ENCODE measurements at regions not wholly inside any gene's neighbourhood (a gene's known extent, or its start where the extent isn't known, plus 50 kb on each side); places are given as distances from the start of the nearest gene placed in this dataset.

GRCh38 chr5:74521401-74521800 lies 119.1 kb downstream of the ENC1 start:
- no peak overlapping the region for H3K27ac Mint-ChIP-seq
- peaks cover 10% of the 10 kb centered on the region for H3K4me1 Mint-ChIP-seq
- TF ChIP-seq CTCF (conservative IDR thresholded peaks at IDR 0.05; ENCODE audit: low read depth in 2 of 2) = no peak
- TF ChIP-seq ZNF462 (CRISPR knock-in tag; IDR thresholded peaks at IDR 0.05) = no peak
- TF ChIP-seq JUNB (IDR thresholded peaks at IDR 0.05; ENCODE audit: unreplicated experiment) = no peak
- no peak for TF ChIP-seq ZNF331 (CRISPR knock-in tag; IDR thresholded peaks at IDR 0.05; ENCODE audit: low read depth)
- TF ChIP-seq CREB1 (CRISPR knock-in tag; IDR thresholded peaks at IDR 0.05; ENCODE audit: low read depth) = no peak
- no peak for TF ChIP-seq EZH2phosphoT487 (IDR thresholded peaks at IDR 0.05; ENCODE audit: unreplicated experiment)
- TF ChIP-seq EZH2 (IDR thresholded peaks at IDR 0.05; ENCODE audit: low read depth, unreplicated experiment) = no peak
- no peak for TF ChIP-seq POLR2AphosphoS5 (IDR thresholded peaks at IDR 0.05; ENCODE audit: low read depth)
- no peak for TF ChIP-seq STAT1 (IDR thresholded peaks at IDR 0.05; ENCODE audit: unreplicated experiment)
- no peak for TF ChIP-seq NANOG (IDR thresholded peaks at IDR 0.05; ENCODE audit: borderline replicate concordance)
- no peak for TF ChIP-seq REST (IDR thresholded peaks at IDR 0.05; ENCODE audit: unreplicated experiment)
- TF ChIP-seq ETS1 (IDR thresholded peaks at IDR 0.05) = no peak
- TF ChIP-seq ZNF114 (CRISPR knock-in tag; IDR thresholded peaks at IDR 0.05) = no peak

More at GRCh38 chr5:74521401-74521800, 119.1 kb downstream of the ENC1 start:
- H3K79me2 ChIP-seq (replicated peaks; ENCODE audit: insufficient read depth) = no peaks in the 10 kb centered on the region
- H3K4me3 ChIP-seq = no peak overlapping the region
- ATAC-seq (no peak), DNase-seq (ENCODE audit: low spot score) (no peak)
- H3K9me2 ChIP-seq (ENCODE audit: insufficient read depth) = no peaks in the 10 kb centered on the region
- H3K4me3 Mint-ChIP-seq = no peak overlapping the region
- no peak overlapping the region for H3K27ac ChIP-seq (ENCODE audit: low read depth)
- peaks cover 2% of the 10 kb centered on the region; the same call in 1 of the 2 replicates for H3K4me1 ChIP-seq (ENCODE audit: insufficient read depth)
- H3K9me3 Mint-ChIP-seq = peaks cover 40% of the 10 kb centered on the region
- no peaks in the 10 kb centered on the region for H3K27me3 ChIP-seq (ENCODE audit: insufficient read depth)
- peaks cover 2% of the 10 kb centered on the region for H3K27me3 Mint-ChIP-seq (ENCODE audit: insufficient read depth, low read depth, poor library complexity)
- no peak overlapping the region for H2AFZ ChIP-seq
- no peaks in the 10 kb centered on the region for H3F3A ChIP-seq (replicated peaks; ENCODE audit: low read depth)
- H3K4me2 ChIP-seq = no peak overlapping the region
- H3K36me3 Mint-ChIP-seq (ENCODE audit: low read depth) = peaks cover 42% of the 10 kb centered on the region
- peaks cover 6% of the 10 kb centered on the region for H3K36me3 ChIP-seq (ENCODE audit: insufficient read depth)
- H4K20me1 ChIP-seq (replicated peaks; ENCODE audit: insufficient read depth) = no peaks in the 10 kb centered on the region

Measured in GM23338 (cell line).